Epithelial cell of proximal tubule (primary cell): ENCODE measurements at regions not wholly inside any gene's neighbourhood (a gene's known extent, or its start where the extent isn't known, plus 50 kb on each side); places are given as distances from the start of the nearest gene placed in this dataset.

ENCODE experiments used
- DNase-seq: peaks from one replicate; pipeline ENCODE4 v3.0.0-alpha.2; 2011; ENCODE audit warnings: low read depth
- H3K4me3 ChIP-seq: 2 replicates; pipeline ENCODE4 v1.5.1; 2011; ENCODE audit warnings: low read depth, mild to moderate bottlenecking, low read length
- CTCF ChIP-seq: conservative IDR thresholded peaks from 2 replicates; pipeline ENCODE4 v1.5.1; 2012; ENCODE audit warnings: low read depth, mild to moderate bottlenecking, low read length

- TF ChIP-seq CTCF, result no peak
- no peak overlapping the region for H3K4me3 ChIP-seq
- no peak for DNase-seq
Observed at GRCh38 chr10:6305401-6306321, 102.9 kb downstream of the PFKFB3 start.

DNA sequence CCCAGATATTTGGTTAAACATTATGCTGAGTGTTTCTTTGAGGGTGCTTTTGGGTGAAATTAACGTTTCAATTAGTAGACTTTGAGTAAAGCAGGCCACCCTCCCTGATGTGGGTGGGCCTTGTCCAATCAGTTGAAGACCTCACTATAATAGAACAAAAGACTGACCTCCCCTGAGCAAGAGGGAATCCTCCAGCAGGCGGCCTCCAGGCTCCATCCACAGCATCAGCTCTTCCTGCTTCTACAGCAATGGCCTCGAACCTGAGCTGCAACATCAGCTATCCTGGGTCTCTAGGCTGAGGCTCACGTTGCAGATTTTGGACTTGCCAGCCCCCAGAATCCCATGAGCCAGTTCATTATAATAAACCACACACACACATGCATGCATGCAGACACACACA, 104.2 kb downstream of the PFKFB3 start:
- DNase-seq, result no peak
- TF ChIP-seq CTCF, result no peak
- H3K4me3 ChIP-seq, result no peak overlapping the region

GRCh38 chr10:6309816-6310215, 107.1 kb downstream of the PFKFB3 start:
- DNase-seq, result no peak
- H3K4me3 ChIP-seq, result no peak overlapping the region
- TF ChIP-seq CTCF, result no peak

- no peak overlapping the region for H3K4me3 ChIP-seq
- no peak for DNase-seq
- TF ChIP-seq CTCF, result no peak
Observed at GRCh38 chr10:6310977-6311376, 108.2 kb downstream of the PFKFB3 start.

DNA sequence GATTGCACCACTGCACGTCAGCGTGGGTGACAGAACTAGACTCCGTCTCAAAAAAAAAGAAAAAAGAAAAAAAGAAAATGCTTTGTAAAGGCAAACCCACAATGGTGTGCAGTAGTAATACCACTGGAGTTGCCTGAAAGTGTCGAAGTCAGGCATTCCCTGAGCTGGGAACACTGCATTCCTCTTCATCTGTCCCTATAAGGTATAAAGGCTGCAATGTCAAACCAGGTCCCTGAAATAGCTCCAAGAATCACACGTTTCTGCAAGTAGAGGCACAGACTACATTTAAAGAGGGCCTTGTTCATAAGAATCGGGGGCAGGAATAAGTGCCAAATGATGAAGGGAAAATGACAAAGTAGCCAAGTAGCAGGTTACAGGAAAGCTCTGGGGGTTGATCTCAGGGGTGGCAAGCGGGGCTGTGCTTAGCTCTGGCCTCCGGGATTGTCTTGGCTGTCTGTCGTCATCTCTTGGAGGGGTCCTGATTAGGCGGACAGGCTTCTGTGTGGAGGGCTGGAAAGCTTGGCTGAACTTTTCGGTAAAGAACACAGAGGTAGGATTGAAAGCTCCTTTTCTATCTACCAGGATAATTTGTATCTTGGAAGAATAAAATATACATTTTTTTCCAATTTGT, 109.1 kb downstream of the PFKFB3 start:
- no peak overlapping the region for H3K4me3 ChIP-seq
- TF ChIP-seq CTCF, result no peak
- DNase-seq, result no peak

DNA sequence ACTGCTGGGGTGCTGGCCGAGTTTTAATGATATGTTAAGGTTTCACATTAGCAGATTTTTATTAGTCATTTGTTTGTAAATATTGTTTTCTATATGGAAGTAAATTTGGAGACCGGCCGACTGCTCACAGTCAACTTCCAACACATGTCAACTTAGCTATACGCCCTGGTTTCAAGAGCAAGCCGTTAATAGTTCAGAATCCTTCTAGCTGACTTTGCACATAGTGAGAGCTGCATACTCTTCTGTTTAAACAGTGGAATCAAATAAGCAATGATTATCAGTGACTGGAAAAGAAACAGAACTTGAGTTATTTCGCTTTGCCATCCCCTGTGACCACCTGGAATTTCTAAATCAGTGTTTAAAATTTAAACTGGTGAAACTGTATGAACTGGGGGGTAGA, 109.9 kb downstream of the PFKFB3 start:
- no peak overlapping the region for H3K4me3 ChIP-seq
- no peak for TF ChIP-seq CTCF
- DNase-seq, result no peak
